Colonic mucosa (tissue), 4 donors: ENCODE measurements at regions not wholly inside any gene's neighbourhood (a gene's known extent, or its start where the extent isn't known, plus 50 kb on each side); places are given as distances from the start of the nearest gene placed in this dataset.

ENCODE experiments used
- DNase-seq: peaks from one replicate; pipeline ENCODE4 v3.0.0-alpha.2; 2020
- H3K27ac ChIP-seq: fragments of 200-600 bp; one replicate; pipeline ENCODE4 v1.8.0; 2021
- H3K27me3 ChIP-seq: fragments of 200-600 bp; one replicate; pipeline ENCODE4 v1.8.0; 2021
- H3K36me3 ChIP-seq: fragments of 200-600 bp; one replicate; pipeline ENCODE4 v1.8.0; 2021
- H3K4me1 ChIP-seq: fragments of 200-600 bp; one replicate; pipeline ENCODE4 v1.8.0; 2021; ENCODE audit warnings: mild to moderate bottlenecking
- H3K4me3 ChIP-seq: fragments of 200-600 bp; one replicate; pipeline ENCODE4 v1.8.0; 2021
- H3K9ac ChIP-seq, 2 donors: one replicate each; pipeline ENCODE4 v1.7.0; 2013; ENCODE audit warnings: control low read depth in 2 of 2, low read depth in 2 of 2, low read length in 2 of 2
- H3K9me3 ChIP-seq: fragments of 200-600 bp; one replicate; pipeline ENCODE4 v1.8.0; 2021
- intact Hi-C: fragments of 100-400 bp; cut with DNase I; formaldehyde crosslinking; loops from one replicate; pipeline ENCODE4 v1.14.1; 2022
- TF ChIP-seq, protein P1 (sequence below): fragments of 200-600 bp; IDR thresholded peaks from one replicate; pipeline ENCODE4 v1.8.0; 2022; ENCODE audit warnings: antibody characterized with exemption, mild to moderate bottlenecking
- donor health status: healthy.
- donor health status: DM: no; HTN: no; CAD: no.
- donor health status: DM: no; HTN: no; CAD: no.

DNA sequence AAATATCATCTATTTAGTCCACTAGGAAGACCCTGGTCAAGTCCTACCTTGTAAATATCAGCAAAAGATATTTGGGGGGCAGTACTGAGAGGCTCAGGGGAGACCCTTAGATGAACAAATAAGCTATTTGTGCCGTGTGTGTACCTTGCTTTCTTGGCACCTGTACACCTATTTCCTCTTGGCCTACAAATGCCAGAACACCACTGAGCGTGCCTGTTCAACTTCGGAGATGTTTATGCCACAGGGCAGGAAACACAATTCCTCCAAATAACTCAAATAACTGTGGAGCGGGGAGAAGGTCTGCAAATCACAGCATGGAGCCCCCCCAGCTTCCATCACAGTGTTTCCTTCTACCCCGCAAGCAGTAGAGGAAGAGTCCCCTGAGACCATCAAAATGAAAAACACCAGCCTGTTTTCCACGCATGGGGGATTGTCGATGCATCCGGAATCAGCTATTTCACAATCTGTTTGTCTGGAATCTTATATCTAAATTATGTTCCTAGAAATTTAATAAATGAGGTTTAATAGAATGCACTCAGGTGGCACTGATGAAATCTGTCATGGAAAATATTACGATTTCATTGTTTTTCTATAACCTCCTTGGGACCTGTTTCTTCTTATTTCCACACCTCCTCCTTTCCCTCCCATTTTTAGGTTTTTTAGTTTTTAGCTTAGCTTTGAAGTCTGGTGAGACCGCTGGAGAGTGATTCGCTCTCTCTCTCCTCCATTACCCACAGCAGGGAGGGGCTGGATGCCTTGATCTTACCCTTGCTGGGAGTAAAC, 254.0 kb upstream of the SRRM4 start:
- H3K4me3 ChIP-seq: no peak overlapping the region
- H3K36me3 ChIP-seq: no peaks in the 10 kb centered on the region
- no peaks in the 10 kb centered on the region for H3K27me3 ChIP-seq
- H3K9me3 ChIP-seq: no peaks in the 10 kb centered on the region
- no peaks in the 10 kb centered on the region for H3K4me1 ChIP-seq
- no peak overlapping the region for H3K27ac ChIP-seq
- DNase-seq: no peak
- intact Hi-C loops: no loop called here
- no peak overlapping the region for H3K9ac ChIP-seq
- TF ChIP-seq, protein P1, sequence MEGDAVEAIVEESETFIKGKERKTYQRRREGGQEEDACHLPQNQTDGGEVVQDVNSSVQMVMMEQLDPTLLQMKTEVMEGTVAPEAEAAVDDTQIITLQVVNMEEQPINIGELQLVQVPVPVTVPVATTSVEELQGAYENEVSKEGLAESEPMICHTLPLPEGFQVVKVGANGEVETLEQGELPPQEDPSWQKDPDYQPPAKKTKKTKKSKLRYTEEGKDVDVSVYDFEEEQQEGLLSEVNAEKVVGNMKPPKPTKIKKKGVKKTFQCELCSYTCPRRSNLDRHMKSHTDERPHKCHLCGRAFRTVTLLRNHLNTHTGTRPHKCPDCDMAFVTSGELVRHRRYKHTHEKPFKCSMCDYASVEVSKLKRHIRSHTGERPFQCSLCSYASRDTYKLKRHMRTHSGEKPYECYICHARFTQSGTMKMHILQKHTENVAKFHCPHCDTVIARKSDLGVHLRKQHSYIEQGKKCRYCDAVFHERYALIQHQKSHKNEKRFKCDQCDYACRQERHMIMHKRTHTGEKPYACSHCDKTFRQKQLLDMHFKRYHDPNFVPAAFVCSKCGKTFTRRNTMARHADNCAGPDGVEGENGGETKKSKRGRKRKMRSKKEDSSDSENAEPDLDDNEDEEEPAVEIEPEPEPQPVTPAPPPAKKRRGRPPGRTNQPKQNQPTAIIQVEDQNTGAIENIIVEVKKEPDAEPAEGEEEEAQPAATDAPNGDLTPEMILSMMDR: no peak

DNA sequence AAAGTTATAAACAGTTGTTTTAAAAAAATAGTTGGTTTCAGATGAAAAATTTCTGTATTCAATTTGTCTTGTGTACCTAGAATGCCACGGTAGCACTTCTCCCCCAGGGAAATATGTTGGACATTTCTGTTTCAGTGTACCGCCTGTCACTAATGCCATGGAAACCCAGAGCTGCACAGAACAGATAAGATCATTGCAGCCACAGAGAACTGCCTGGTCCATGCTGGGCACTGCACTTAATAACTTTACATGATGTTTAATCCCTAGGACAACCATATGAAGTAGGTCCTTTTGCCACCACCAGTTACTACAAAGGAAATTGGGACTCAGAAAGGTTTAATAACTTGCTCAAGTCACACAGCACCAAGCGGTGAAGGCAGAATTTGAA, 253.4 kb upstream of the SRRM4 start:
- no peaks in the 10 kb centered on the region for H3K9me3 ChIP-seq
- no peaks in the 10 kb centered on the region for H3K36me3 ChIP-seq

DNA sequence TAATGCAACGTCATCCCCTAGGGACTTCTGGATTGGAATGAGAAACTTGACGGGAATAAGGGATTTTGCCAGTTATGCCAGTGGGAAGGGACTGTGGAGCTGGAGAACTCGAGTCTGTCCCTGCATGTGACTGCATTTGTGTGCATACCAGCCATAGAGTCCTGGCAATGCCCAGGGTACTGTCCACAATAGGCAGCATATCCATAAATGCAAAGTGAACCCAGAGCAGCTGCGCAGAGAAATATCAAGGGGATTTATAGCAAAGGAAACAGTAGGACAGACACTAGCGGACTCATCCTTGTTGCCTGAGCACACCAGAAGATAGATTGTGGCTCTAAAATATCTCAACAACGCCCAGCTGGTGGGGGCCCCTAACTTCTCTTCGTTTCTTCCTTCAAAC, 247.1 kb upstream of the SRRM4 start:
- no peaks in the 10 kb centered on the region for H3K4me1 ChIP-seq
- DNase-seq: no peak
- H3K27me3 ChIP-seq: no peaks in the 10 kb centered on the region
- no peaks in the 10 kb centered on the region for H3K9me3 ChIP-seq
- H3K27ac ChIP-seq: no peak overlapping the region
- H3K4me3 ChIP-seq: no peak overlapping the region
- no peak overlapping the region for H3K9ac ChIP-seq
- intact Hi-C loops: no loop called here
- H3K36me3 ChIP-seq: no peaks in the 10 kb centered on the region
- TF ChIP-seq, protein P1: no peak

More for the DNA sequence above, 253.4 kb upstream of the SRRM4 start:
- H3K4me3 ChIP-seq: no peak overlapping the region
- no peak for DNase-seq
- no peak overlapping the region for H3K27ac ChIP-seq
- H3K4me1 ChIP-seq: no peaks in the 10 kb centered on the region
- H3K9ac ChIP-seq: no peak overlapping the region
- H3K27me3 ChIP-seq: no peaks in the 10 kb centered on the region
- TF ChIP-seq, protein P1: no peak
- intact Hi-C loops: no loop called here

DNA sequence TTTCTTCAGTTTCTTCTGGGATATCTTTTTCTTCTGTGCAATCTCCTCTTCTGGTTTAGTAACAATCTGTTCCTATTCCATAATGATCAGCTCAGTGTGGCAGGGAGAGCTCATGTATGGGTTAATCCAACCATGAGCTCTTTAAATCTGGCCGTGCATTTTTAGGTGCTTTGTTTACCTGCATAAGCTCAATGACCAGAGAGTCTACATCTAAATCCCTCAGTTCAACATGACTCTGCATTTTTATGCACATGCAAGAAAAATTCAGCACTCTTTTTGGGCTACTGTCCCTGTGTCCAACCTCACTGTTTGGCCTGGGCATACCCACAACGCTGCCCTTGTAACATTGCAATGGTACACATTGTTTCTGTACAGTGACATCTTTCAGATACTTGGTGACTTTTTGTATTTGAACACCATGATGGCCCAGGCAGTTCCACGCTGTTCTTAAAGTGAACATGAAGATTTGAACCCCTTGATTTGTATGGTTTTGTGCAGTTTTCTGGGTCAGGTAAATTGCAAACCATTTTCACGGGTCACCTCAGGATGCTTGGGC, 243.3 kb upstream of the SRRM4 start:
- Histone ChIP-seq H3K9ac (no peak overlapping the region), H3K9me3 (no peaks in the 10 kb centered on the region), H3K27me3 (no peaks in the 10 kb centered on the region), H3K4me1 (no peaks in the 10 kb centered on the region), H3K4me3 (no peak overlapping the region), H3K27ac (no peak overlapping the region), H3K36me3 (no peaks in the 10 kb centered on the region)
- intact Hi-C loops: no loop called here
- TF ChIP-seq, protein P1: no peak
- DNase-seq: no peak

DNA sequence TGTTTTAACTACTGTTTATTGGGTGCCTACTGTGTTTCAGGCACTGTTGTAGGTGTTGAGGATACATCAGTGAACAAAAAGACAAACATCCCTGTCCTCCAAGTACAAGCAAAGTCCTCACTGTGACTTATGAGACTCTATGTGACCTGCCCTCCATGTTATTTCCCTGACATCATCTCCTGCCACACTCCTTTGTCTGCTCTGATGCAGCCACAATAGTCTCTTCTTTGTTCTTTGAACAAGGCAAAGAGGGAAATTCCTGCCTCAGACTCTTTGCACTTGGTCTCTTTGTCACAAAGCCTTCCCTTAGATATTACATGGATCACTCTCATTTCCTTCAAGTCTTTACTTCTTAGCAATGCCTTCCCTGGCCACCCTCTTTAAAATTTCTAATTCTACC, 240.1 kb upstream of the SRRM4 start:
- Histone ChIP-seq H3K36me3 (no peaks in the 10 kb centered on the region), H3K9ac (no peak overlapping the region), H3K27ac (no peak overlapping the region), H3K9me3 (no peaks in the 10 kb centered on the region), H3K4me1 (no peaks in the 10 kb centered on the region), H3K4me3 (no peak overlapping the region), H3K27me3 (no peaks in the 10 kb centered on the region)
- TF ChIP-seq, protein P1: no peak
- intact Hi-C loops: no loop called here
- DNase-seq: no peak
